Keratinocyte (primary cell): ENCODE measurements at regions not wholly inside any gene's neighbourhood (a gene's known extent, or its start where the extent isn't known, plus 50 kb on each side); places are given as distances from the start of the nearest gene placed in this dataset.

Experiments used
- DNase-seq: peaks from one replicate; pipeline ENCODE4 v3.0.0-alpha.2; 2011; ENCODE audit warnings: low read depth, missing footprints, low spot score
- FAIRE-seq: peaks from 2 replicates; lab custom pipeline; 2011; peaks lifted over from hg19 to GRCh38; lab: Jason Lieb, UNC
- H2AFZ ChIP-seq: 2 replicates; pipeline ENCODE4 v1.6.0; 2012; ENCODE audit warnings: low read length, control low read depth, inconsistent platforms; ENCODE audit not compliant: control insufficient read depth
- H3K27ac ChIP-seq: 2 replicates; pipeline ENCODE4 v1.5.1; 2011; ENCODE audit warnings: low read length; ENCODE audit not compliant: control insufficient read depth, insufficient read depth
- H3K27me3 ChIP-seq: 3 replicates; pipeline ENCODE4 v1.6.0; 2011; ENCODE audit warnings: low read length; ENCODE audit not compliant: control insufficient read depth, insufficient read depth; ENCODE audit errors: extremely low read depth
- H3K36me3 ChIP-seq, 2 experiments: 2 replicates in 1 of 2; 3 replicates in 1 of 2; pipeline ENCODE4 v1.5.1; 2011; ENCODE audit warnings: low read length in 2 of 2, mild to moderate bottlenecking in 1 of 2; ENCODE audit not compliant: control insufficient read depth in 2 of 2, insufficient read depth in 2 of 2; ENCODE audit errors: extremely low read depth in 1 of 2
- H3K4me1 ChIP-seq: 3 replicates; pipeline ENCODE4 v1.5.1; 2011; ENCODE audit warnings: low read length; ENCODE audit not compliant: control insufficient read depth, insufficient read depth; ENCODE audit errors: extremely low read depth
- H3K4me2 ChIP-seq: 3 replicates; pipeline ENCODE4 v1.6.0; 2011; ENCODE audit warnings: low read depth, low read length; ENCODE audit not compliant: control insufficient read depth, insufficient read depth; ENCODE audit errors: extremely low read depth
- H3K4me3 ChIP-seq, 3 experiments: fragments of 200-600 bp in 1 of 3; sonication (generic) in 1 of 3; 2 replicates in 2 of 3; 3 replicates in 1 of 3; pipeline ENCODE4 v1.5.1; 2011 to 2016; ENCODE audit warnings: low read length in 3 of 3, mild to moderate bottlenecking in 3 of 3, control low read depth in 2 of 3, inconsistent platforms in 1 of 3, low read depth in 1 of 3, mixed read lengths in 1 of 3, mixed run types in 1 of 3, moderate library complexity in 1 of 3; ENCODE audit not compliant: control insufficient read depth in 2 of 3, insufficient read depth in 2 of 3; ENCODE audit errors: extremely low read depth in 1 of 3
- H3K79me2 ChIP-seq: 2 replicates; pipeline ENCODE4 v1.6.0; 2012; ENCODE audit warnings: low read length; ENCODE audit not compliant: control insufficient read depth, insufficient read depth
- H3K9ac ChIP-seq: 3 replicates; pipeline ENCODE4 v1.6.0; 2011; ENCODE audit warnings: low read length; ENCODE audit not compliant: control insufficient read depth, insufficient read depth; ENCODE audit errors: extremely low read depth
- H3K9me1 ChIP-seq: 3 replicates; pipeline ENCODE4 v1.6.0; 2011; ENCODE audit warnings: low read length; ENCODE audit not compliant: control insufficient read depth, insufficient read depth; ENCODE audit errors: extremely low read depth
- H3K9me3 ChIP-seq: 2 replicates; pipeline ENCODE4 v1.5.1; 2012; ENCODE audit warnings: low read depth, low read length; ENCODE audit not compliant: control insufficient read depth
- H4K20me1 ChIP-seq: 3 replicates; pipeline ENCODE4 v1.6.0; 2011; ENCODE audit warnings: low read length; ENCODE audit not compliant: control insufficient read depth, insufficient read depth; ENCODE audit errors: extremely low read depth
- CTCF ChIP-seq, 3 experiments: IDR thresholded peaks in 1 of 3; conservative IDR thresholded peaks in 1 of 3; optimal IDR thresholded peaks in 1 of 3; 2 replicates in 2 of 3; 3 replicates in 1 of 3; pipeline versions ENCODE3 to v1.5.1; 2011; ENCODE audit warnings: low read length in 3 of 3, mild to moderate bottlenecking in 3 of 3, moderate library complexity in 2 of 3, control low read depth in 1 of 3, inconsistent platforms in 1 of 3; ENCODE audit not compliant: insufficient read depth in 2 of 3; ENCODE audit errors: extremely low read depth in 1 of 3
- EZH2 ChIP-seq: IDR thresholded peaks from one replicate; pipeline ENCODE4 v1.6.1; 2012; ENCODE audit warnings: inconsistent platforms, mild to moderate bottlenecking, low read length, moderate library complexity
- dilution Hi-C: fragments of 300-500 bp; cut with MboI; formaldehyde crosslinking; loops from one replicate; pipeline ENCODE4 v1.7.0; 2020; ENCODE audit warnings: low sequenced_read_pairs; ENCODE audit not compliant: extremely low pct_ligation_motif_present

DNA sequence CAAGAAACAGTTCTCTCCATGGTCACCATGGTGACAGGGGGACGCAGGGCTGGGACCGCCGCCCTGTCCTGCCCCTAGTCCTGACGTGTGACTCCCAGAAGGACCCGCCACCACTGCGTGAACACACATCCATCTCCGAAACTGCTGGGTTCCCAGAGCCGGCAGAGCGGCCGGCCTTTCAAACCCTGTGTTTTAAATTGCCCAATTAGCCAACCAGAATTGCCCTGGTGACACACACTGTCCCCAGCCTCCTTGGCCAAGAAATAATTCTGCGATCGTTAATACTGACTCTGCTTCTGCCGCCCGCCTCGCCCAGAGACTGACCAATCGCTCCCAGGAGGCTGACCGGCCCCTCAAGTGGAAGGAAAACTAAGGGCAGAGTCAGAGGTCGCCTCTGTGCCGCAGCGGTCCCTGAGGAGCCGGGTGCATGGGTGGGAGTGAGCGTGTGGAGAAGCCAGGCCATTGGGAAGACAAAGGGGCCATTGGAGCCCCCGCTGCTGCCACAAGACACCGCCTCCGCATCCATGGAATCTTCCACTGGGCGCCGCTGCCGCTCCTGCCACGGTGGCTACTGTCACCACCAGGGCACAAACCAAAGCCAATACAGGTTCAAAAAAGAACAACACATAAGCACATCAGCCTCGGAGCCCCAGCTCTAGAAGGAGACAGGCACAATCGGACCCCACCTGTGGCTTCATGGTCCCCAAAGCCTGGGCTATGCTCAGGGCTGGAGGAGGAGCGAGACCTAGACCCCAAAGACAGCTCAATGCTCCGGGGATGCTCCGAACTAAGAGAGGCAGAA is 273.2 kb downstream of the NPHP4 start:
- DNase-seq (no peak), FAIRE-seq (no peak)
- no peak for TF ChIP-seq EZH2
- TF ChIP-seq CTCF (optimal IDR thresholded peaks at IDR 0.05 in 1 of 3, IDR thresholded peaks at IDR 0.05 in 1 of 3, conservative IDR thresholded peaks at IDR 0.05 in 1 of 3; ENCODE audit: extremely low read depth in 1 of 3, insufficient read depth in 2 of 3, low read length in 3 of 3), result no peak
- H3K4me2 ChIP-seq, result no peak overlapping the region
- no peaks in the 10 kb centered on the region for H3K36me3 ChIP-seq
- no peaks in the 10 kb centered on the region for H3K9me1 ChIP-seq
- H3K79me2 ChIP-seq, result no peaks in the 10 kb centered on the region
- no peak overlapping the region for H3K9ac ChIP-seq
- H3K4me1 ChIP-seq, result peaks cover 18% of the 10 kb centered on the region
- no peaks in the 10 kb centered on the region for H4K20me1 ChIP-seq
- no peaks in the 10 kb centered on the region for H3K27me3 ChIP-seq
- H3K27ac ChIP-seq, result no peak overlapping the region
- no peak overlapping the region for H2AFZ ChIP-seq
- dilution Hi-C loops, result no loop called here
- no peak overlapping the region for H3K4me3 ChIP-seq
- H3K9me3 ChIP-seq, result no peaks in the 10 kb centered on the region

DNA sequence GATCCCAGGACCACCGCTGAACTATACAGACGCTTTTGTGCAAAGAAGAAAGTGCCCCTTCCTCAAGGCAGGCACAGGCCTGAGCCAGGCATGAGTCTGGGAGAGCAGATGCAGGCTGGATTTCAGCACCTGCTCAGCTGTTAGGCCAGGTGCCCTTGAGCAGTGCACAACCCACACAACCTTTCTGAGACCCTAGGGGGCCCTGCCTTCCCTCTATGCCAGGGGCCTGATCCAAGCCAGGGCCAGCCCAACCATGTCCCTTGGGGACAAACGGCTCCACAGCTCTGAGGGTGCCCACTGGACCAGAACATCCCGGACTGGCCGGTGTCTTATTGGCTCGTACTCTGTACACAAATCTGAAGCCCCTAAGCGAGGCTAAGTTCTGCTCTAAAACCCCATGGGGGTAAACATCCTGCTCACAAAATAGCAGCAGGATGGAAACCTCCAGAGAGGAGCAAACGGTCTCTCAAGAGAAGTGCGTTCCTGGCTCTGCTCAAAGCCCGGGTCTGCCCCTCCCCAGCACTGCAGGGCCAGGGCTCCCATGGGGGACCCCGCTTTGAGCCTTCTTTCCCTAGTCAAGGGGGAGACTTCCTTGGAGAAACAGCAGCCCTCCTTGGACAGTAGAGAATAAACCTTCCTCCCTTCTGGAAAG is 275.1 kb downstream of the NPHP4 start:
- no peaks in the 10 kb centered on the region for H3K9me3 ChIP-seq
- TF ChIP-seq CTCF (optimal IDR thresholded peaks at IDR 0.05 in 1 of 3, IDR thresholded peaks at IDR 0.05 in 1 of 3, conservative IDR thresholded peaks at IDR 0.05 in 1 of 3; ENCODE audit: extremely low read depth in 1 of 3, insufficient read depth in 2 of 3, low read length in 3 of 3) (no peak), EZH2 (no peak)
- no peak overlapping the region for H3K4me2 ChIP-seq
- H3K4me3 ChIP-seq, result no peak overlapping the region
- dilution Hi-C loops, result no loop called here
- H3K27me3 ChIP-seq, result no peaks in the 10 kb centered on the region
- no peak overlapping the region for H3K27ac ChIP-seq
- FAIRE-seq (no peak), DNase-seq (no peak)
- H3K36me3 ChIP-seq, result no peaks in the 10 kb centered on the region
- H3K9me1 ChIP-seq, result no peaks in the 10 kb centered on the region
- no peaks in the 10 kb centered on the region for H4K20me1 ChIP-seq
- no peak overlapping the region for H2AFZ ChIP-seq
- H3K4me1 ChIP-seq, result peaks cover 18% of the 10 kb centered on the region
- no peaks in the 10 kb centered on the region for H3K79me2 ChIP-seq
- H3K9ac ChIP-seq, result no peak overlapping the region
